ES-I3 (cell line): ENCODE measurements at regions not wholly inside any gene's neighbourhood (a gene's known extent, or its start where the extent isn't known, plus 50 kb on each side); places are given as distances from the start of the nearest gene placed in this dataset.
A peak's percentile ranks its signal among the peaks of the same experiment; 100 is the strongest.
"Not testable (repeated sequence)": the region's sequence is repeated elsewhere in the genome, so short reads cannot be mapped to it uniquely, and the experiment has no call there.

Source experiments
- H3K36me3 ChIP-seq: 2 replicates; pipeline ENCODE4 v1.6.1; 2013; ENCODE audit warnings: mild to moderate bottlenecking, low read length, control low read depth, moderate library complexity; ENCODE audit not compliant: insufficient read depth
- H3K4me1 ChIP-seq: 2 replicates; pipeline ENCODE4 v1.6.1; 2013; ENCODE audit warnings: mild to moderate bottlenecking, control low read depth, low read length; ENCODE audit not compliant: insufficient read depth
- H3K9ac ChIP-seq: 2 replicates; pipeline ENCODE4 v1.6.1; 2013; ENCODE audit warnings: low read depth, mild to moderate bottlenecking, low read length, moderate library complexity
- H3K9me3 ChIP-seq: 2 replicates; pipeline ENCODE4 v1.6.1; 2013; ENCODE audit warnings: mild to moderate bottlenecking, low read length, moderate library complexity; ENCODE audit not compliant: control insufficient read depth, insufficient read depth

DNA sequence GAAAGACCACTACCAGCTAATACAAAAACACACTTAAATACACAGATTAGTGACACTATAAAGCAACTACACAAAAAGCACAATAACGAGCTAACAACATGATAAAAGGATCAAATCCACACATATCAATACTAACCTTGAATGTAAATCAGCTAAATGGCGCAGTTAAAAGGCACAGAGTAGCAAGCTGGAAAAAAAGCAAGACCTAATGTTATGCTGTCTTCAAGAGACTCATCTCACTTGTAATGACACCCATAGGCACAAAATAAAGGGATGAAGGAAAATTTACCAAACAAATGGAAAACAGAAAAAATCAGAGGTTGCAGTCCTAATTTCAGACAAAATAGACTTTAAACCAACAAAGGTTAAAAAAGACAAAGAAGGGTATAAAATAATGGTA, 86.3 kb downstream of the NUS1 start:
- Histone ChIP-seq H3K9ac (no peak overlapping the region), H3K36me3 (no peaks in the 10 kb centered on the region), H3K9me3 (no peaks in the 10 kb centered on the region), H3K4me1 (no peaks in the 10 kb centered on the region)

DNA sequence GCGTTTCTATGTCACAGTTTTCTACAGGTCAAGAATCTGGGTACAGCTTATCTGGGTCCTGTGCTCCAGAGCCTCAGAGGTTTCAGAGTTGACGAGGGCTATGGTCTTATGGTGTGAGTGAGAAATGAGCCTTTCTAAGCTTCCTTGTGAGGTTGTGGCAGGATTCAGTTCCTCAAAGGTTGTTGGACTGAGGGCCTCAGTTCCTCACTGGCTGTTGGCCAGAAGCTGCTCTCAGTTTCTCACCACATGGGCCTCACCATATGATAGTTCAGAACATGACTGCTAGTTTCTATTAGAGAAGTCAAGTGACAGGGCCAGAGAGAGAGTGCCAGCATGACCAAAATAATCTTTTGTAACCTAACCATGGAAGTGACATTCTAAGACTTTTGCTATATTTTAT, 96.1 kb downstream of the NUS1 start:
- Histone ChIP-seq H3K9me3 (no peaks in the 10 kb centered on the region), H3K9ac (no peak overlapping the region), H3K36me3 (no peaks in the 10 kb centered on the region), H3K4me1 (no peaks in the 10 kb centered on the region)

DNA sequence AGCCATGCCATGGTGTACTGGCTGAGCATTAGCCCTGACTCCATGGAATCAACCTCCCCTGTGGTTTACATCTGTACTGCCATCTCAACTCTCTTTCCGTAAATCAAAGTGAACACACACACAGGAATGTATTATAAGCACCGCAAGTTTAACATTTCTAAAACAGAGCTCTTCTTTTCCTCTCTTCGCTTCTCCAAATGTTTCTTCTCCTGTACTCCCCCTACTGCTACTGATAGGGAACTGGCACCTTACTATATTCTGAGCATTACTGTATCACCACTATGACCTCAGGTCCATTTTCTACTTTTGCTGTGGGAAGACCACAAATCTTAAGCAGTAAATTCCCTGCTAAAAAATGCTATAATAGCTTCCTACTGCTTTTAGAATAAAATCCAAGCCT, 101.2 kb downstream of the NUS1 start:
- Histone ChIP-seq H3K9ac (no peak overlapping the region), H3K9me3 (no peaks in the 10 kb centered on the region), H3K4me1 (no peaks in the 10 kb centered on the region), H3K36me3 (no peaks in the 10 kb centered on the region)

DNA sequence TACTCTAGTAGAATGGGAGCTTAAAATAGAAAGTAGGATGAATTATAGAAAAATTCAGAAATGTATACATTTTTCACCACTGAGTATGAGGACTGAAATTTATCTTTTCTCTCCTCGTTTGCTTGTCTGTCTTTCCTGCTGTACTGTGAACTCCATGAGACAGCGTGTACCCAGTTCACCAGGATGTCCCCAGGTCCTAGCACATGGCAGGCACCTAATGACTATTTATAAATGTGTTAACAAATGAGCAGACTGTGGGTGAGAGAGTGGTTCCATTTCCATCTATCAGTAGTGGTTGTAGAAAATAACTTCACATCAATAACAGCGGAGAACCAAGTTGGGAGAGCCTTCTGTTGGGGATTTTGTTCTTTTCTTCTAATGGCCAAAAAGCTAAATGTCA, 106.3 kb downstream of the NUS1 start:
- Histone ChIP-seq H3K36me3 (no peaks in the 10 kb centered on the region), H3K4me1 (no peaks in the 10 kb centered on the region), H3K9ac (no peak overlapping the region), H3K9me3 (no peaks in the 10 kb centered on the region)

DNA sequence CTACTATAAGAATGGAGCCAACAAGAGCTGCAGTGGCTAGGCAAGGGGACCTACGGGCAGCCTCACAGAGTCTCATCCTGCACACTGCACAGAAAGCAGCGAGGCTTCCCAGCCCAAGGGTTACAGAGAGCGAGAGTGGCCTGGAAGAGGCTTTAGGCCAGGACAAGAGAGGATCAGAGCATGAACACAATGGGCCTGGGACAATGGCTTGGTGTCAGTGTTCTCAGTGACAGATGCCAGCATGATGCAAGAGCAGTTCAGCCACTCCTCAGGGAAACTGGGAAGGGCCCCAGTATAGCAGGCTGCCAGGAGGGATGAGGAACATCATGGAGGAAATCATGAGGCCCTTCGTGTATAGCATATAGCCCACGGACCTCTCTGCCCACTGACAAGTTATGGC, 108.0 kb downstream of the NUS1 start:
- Histone ChIP-seq H3K9me3 (no peaks in the 10 kb centered on the region), H3K9ac (no peak overlapping the region), H3K36me3 (no peaks in the 10 kb centered on the region), H3K4me1 (no peaks in the 10 kb centered on the region)

DNA sequence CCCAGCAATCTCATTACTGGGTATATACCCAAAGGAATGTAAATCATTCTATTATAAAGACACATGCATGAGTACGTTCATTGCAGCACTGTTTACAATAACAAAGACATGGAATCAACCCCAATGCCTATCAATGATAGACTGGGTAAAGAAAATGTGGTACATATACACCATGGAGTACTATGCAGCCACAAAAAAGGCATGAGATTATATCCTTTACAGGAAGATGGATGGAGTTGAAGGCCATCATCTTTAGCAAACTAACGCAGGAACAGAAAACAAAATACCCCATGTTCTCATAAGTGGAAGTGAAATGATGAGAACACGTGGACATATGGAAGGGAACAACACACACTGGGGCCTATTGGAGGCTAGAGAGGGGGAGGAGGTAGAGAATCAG, 115.7 kb downstream of the NUS1 start:
- 0 out of 2 replicates have a peak, but pooled peaks cover 3% of the 10 kb centered on the region for H3K9me3 ChIP-seq
- no peaks in the 10 kb centered on the region for H3K36me3 ChIP-seq
- no peak overlapping the region for H3K9ac ChIP-seq
- peaks cover 11% of the 10 kb centered on the region for H3K4me1 ChIP-seq

DNA sequence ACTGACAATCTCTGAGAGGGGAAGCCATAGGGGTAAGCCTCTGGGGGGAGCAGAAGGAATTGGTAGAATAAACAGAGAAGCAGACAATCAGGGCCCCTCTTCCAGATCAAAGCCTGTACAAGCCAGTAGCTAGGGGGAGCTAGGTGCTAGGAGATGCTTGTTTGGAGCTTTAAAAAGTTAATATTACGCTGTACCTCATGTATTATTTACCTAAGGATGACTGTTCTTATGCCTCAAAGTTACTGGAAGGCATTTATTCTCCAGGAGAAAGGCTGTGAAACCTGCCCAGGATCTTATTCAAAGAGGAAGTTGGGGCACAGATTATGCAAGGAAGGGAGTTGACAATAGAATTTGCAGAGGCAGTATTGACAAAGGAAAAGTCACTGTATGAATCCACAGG, 111.8 kb upstream of the SLC35F1 start:
- Histone ChIP-seq H3K36me3 (no peaks in the 10 kb centered on the region), H3K9me3 (0 out of 2 replicates have a peak, but pooled peaks cover 3% of the 10 kb centered on the region), H3K4me1 (peaks cover 17% of the 10 kb centered on the region), H3K9ac (no peak overlapping the region)

DNA sequence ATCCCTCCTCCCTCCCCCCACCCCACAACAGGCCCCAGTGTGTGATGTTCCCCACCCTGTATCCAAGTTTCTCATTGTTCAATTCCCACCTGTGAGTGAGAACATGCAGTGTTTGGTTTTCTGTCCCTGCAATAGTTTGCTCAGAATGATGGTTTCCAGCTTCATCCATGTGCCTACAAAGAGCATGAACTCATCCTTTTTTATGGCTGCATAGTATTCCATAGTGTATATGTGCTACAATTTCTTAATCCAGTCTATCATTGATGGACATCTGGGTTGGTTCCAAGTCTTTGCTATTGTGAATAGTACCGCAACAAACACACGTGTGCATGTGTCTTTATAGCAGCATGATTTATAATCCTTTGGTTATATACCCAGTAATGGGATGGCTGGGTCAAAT, 108.2 kb upstream of the SLC35F1 start:
- H3K36me3 ChIP-seq, H3K9ac ChIP-seq, H3K9me3 ChIP-seq: not testable (repeated sequence)
- H3K4me1 ChIP-seq: peaks cover 17% of the 10 kb centered on the region

GRCh38 chr6:117810269-117810668, 96.8 kb upstream of the SLC35F1 start:
- no peaks in the 10 kb centered on the region for H3K4me1 ChIP-seq
- no peak overlapping the region for H3K9ac ChIP-seq
- no peaks in the 10 kb centered on the region for H3K36me3 ChIP-seq
- no peaks in the 10 kb centered on the region for H3K9me3 ChIP-seq

- Histone ChIP-seq H3K9ac (no peak overlapping the region), H3K36me3 (no peaks in the 10 kb centered on the region), H3K9me3 (no peaks in the 10 kb centered on the region; the same call in 1 of the 2 replicates), H3K4me1 (no peaks in the 10 kb centered on the region)
These were observed 89.6 kb upstream of the SLC35F1 start for GRCh38 chr6:117817499-117817898.

- H3K9me3 ChIP-seq: no peaks in the 10 kb centered on the region; the same call in 1 of the 2 replicates
- H3K4me1 ChIP-seq: no peaks in the 10 kb centered on the region
- no peaks in the 10 kb centered on the region for H3K36me3 ChIP-seq
- H3K9ac ChIP-seq: no peak overlapping the region
These were observed 89.1 kb upstream of the SLC35F1 start for GRCh38 chr6:117817992-117818391.

- Histone ChIP-seq H3K9me3 (no peaks in the 10 kb centered on the region; the same call in 1 of the 2 replicates), H3K36me3 (no peaks in the 10 kb centered on the region), H3K4me1 (no peaks in the 10 kb centered on the region), H3K9ac (no peak overlapping the region)
These were observed 88.6 kb upstream of the SLC35F1 start for GRCh38 chr6:117818449-117818848.

- peak overlapping the region; percentile 73 for H3K9ac ChIP-seq
- no peaks in the 10 kb centered on the region for H3K4me1 ChIP-seq
- no peaks in the 10 kb centered on the region for H3K9me3 ChIP-seq
- H3K36me3 ChIP-seq: no peaks in the 10 kb centered on the region
These were observed 77.3 kb upstream of the SLC35F1 start for GRCh38 chr6:117829594-117830319.

GRCh38 chr6:117837261-117837660, 69.8 kb upstream of the SLC35F1 start:
- Histone ChIP-seq H3K9ac (no peak overlapping the region), H3K36me3 (no peaks in the 10 kb centered on the region), H3K4me1 (peaks cover 7% of the 10 kb centered on the region), H3K9me3 (no peaks in the 10 kb centered on the region)

DNA sequence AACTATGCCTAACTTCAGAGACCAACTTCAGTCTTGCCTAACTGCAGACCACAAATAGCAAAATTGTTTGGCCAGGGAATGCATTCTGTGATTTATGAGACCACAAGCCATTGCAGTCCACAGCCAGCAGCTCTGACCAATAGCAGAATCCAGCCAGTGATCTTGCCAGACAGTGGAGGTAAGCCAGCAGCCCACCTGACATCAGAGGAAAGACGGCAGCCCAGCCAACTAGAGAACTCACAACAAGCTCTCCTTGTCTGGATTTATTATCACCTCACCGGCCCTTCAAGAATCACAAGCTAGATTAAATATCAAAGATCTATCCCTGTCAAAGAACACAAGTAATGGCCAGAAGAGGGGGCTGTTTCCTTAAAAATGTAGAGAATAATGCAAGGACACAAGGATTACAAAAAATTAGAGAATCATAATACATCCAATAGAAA, 66.5 kb upstream of the SLC35F1 start:
- peaks cover 7% of the 10 kb centered on the region for H3K4me1 ChIP-seq
- H3K9me3 ChIP-seq: no peaks in the 10 kb centered on the region
- no peak overlapping the region for H3K9ac ChIP-seq
- no peaks in the 10 kb centered on the region for H3K36me3 ChIP-seq
